ENCODE measurements at regions not wholly inside any gene's neighbourhood (a gene's known extent, or its start where the extent isn't known, plus 50 kb on each side); places are given as distances from the start of the nearest gene placed in this dataset.

DNA sequence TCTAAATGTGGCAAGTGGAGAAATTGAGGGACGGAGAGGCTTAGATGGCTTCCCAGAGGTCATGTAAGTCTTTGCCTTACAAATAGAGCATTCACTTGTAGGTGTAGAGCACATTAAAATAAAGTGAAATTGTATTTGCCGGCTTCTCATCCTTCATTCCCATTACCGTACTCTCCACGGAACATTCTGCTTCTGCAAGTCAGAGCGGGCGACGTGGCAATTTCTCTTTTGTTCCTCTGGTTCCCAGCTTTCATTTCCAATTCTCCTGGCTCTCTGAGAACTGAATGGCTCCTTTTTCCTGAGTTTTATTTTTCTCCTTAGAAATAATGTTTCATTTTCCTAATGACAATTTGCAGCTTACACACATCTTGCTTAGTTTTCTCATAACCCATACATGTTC lies 51.3 kb upstream of the PFKP start:
- no peak for DNase-seq

DNA sequence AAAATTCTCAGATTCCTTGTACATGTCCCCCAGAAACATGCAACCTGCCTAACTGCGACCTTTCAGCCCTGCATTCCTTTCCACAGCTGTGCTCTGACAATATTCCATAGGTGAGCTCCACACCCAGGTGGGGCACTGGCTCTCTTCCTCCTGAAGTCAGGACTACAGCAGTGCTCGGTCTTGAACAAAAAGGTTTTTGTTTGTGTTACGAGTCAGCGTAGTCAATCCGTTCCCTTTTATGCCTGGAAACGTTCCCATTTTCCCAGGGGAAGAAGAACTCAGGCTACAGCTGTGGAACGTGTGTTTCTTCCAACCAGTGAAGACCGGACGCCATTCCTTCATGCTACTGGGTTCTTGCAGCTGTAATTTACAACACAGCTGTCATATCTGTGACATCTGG lies 52.4 kb upstream of the PFKP start:
- DNase-seq, result no peak

DNA sequence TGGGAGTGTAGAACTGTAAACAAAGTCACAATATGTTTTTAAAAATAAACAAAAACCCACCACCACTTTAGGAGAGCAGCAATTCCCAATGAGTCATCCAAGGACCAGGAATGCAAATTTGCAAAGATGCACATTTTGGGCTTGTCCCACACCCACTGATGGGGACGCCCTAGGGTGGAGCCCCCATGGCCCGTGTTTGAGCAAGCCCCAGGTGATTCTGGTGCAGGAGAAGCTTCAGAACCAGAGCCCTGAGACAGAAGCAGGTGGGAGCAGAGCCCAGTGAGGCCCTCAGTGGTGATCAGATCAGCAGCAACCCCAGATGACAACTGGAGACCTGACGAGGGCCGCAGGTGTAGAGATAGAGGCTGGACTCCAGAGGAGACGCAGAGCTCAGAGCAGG lies 55.1 kb upstream of the PFKP start:
- no peak for DNase-seq

DNA sequence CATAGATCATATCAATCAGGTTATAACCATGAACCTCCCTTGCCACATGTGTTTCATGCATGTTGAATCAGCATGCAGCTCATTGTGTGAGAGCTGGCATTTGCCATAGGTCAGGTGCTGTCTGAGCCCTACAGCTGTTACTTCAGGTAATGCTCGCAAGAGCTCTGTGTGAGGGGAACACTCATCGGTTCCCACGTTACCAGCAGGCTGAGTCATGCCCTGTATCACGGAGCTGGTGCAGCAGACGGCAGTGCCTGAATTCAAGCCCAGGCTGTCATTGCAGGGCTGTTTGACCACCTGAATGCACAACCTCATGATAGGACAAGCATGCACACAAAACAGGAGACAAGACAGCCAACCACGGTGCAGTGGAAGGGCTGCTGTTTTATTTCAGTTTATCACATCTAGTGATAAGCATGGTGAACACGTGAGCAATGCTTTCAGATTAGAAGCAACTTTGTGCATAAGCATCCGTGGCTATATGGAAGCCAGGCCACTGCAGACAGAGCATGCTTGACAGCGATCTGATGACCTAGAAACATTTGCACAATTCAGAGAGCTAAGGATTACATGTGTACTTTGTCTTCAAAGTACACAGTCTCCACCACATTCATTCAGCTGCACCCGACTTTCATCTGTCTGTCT lies 56.4 kb upstream of the PFKP start:
- DNase-seq, result no peak

DNA sequence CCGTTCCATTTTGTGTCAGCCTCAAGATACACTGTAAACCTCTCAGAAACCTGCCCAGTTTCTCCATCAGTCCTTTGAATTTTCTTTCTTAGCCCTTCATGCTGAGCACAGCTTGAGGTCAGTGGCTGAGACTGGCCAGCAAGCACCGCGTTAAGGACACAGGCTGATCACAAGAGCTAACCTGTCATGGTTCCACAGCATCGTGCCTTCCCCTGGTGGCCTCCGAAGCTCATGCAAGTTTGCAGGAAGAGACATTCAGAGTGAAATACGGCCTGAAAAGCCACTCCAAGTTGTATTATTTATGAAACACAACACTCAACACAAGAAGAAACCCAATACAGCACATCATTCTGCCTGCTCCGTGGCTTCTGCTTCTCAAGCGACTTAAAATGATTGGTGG lies 57.0 kb upstream of the PFKP start:
- no peak for DNase-seq

DNA sequence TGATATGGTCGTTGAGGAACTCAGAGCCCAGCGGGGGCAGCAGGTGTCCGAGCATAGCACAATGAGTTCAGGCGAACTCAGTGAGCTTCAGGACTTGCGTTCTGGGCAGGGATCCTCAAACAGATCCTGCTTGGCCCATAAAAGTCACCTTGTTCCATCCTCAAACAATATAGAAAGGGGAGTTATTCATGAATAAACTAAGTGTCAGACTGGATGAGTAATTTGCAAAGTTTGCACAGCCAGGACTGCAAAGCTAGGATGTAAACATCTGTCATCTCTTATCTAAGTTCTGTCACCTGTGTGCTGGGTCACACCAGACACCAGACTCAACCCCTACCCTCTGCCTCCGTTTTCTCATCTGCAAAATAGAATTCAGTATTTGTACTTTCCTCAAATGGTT lies 58.0 kb upstream of the PFKP start:
- DNase-seq, result no peak

DNA sequence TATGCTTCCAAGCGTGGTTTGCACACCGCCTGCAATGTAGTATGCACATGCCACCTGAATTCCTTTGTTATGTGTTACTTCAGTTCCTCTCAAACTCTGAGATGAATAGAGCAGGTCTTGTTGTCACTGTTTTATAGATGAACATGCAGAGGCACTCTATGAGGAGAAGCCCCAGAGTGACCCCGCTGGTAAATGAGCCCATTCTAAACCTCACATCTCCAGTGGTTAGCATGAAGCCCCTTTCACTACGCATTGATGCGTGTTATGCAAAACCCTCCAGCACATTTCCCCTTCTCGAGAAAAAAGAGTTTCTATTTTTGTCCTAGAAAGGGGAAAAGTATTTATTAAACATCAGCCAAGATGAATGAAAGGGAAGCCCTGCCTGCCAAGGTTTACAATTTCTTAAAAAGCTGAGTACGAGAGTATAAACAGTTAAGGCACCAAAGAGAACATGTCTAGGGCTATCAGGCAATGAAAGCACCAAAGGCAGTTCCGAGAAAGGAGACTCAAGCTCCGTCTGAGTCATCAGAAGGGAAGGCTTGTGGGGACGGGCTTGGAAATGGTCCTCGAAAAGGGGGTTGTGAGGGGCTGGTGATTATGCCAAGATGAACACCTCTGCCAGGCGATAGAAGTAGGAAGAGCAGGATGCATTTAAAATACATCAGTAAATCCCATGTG lies 58.7 kb upstream of the PFKP start:
- DNase-seq, result no peak

DNA sequence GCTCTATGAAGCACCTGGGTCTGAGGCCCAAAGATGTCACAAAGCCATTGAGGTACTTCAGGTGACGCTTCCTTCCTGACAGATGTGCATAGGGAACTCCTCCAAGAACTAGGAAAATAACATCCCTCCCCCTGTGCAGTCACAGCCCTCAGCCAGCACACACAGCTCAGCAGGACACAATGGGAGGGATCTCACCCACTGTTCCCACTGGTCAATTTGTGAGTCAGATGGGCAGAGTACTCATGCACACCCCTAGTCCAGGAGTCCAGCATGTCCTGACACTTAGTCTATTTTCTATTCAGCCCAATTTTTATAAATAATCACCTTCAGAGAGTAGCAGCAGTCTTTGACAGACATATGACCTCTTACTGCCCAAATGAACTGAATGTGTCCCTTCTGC lies 60.7 kb upstream of the PFKP start:
- DNase-seq, result no peak

DNA sequence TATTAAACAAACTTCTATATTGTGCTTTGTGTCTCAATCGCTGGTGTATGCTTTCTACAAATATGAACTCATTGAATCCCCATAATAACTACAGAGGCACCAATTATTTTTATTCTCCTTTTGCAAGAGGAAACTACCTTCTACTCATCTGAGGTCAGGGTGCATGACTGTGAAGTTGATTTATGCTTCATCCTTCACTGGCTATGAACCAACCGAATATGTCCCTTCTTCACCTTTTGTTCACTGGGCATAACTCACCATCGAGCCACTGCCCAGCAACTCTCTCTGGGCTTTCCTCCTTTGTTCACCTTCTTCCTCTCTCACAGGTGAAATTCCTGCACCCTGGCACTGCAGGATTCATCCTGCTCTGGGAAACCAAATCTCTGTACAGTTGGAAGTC lies 61.3 kb upstream of the PFKP start:
- DNase-seq, result no peak

DNA sequence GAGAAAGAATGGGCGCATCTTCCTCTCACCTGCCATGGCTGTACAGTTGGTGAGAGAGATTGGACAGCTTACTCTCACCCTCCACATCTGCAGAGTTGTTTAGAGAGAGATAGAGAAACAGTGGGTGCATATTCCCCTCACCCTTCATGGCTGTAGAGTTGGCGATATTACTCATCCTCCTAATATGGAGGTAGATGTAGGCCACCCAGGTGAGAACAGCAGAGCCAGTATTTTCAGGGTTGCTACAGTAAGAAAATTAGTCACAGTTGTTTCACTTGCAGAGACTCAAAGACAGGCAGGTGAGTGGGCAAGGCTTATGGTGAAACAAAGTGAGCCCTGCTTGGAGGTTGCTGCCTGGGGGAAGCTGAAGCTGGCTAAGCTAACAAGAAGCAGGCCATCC lies 65.0 kb upstream of the PFKP start:
- no peak for DNase-seq

DNA sequence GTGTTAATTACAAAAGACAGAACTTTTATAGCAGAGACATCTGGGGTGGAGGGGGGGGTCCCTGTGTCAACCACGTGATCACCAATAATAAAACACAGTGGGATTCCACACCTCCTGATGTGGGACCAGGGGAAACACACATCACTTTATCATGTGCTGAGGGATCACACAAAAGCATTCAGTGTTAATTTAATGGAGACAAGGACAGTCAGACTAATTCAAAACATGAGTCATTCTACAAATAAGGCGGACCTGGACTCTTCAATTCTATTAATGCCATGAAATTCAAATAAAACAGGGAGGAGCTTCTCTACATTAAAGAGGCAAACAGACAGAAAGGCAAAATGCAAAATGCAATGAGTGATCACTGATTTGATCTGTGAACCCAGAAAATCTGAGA lies 67.3 kb upstream of the PFKP start:
- DNase-seq, result no peak

DNA sequence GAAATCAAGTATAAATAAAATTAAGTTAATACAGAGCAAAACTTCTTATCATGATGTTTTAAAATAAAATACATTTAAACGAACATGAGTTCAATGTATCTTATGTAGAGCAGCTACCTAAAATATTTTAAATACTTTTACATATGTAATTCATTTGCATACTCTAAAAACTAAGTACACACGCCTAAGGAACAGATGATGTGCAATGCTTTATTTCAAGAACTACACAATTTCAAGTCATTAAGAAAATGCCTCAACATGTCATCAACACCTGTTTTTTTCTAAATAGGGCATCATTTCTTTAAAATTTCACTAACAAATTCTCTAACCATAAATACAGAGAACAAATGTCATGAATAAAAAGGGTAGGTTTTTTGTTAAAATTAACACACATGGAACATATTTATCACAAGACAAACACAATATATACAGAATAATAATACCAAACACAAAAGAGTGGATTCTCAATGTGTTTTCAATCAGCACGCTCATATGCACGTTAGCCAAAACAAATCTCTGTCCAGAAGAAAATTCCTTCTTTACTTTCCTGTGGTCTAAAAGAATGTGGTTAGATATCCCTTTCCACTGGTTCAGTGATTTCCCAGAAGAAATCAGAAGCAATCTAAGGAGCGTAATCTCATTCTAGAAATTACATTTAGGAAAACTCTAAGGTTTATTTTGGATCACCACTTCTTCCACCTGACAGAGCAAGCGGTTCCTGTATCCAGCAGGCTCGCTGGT lies 73.0 kb upstream of the PFKP start:
- no peak for DNase-seq

DNA sequence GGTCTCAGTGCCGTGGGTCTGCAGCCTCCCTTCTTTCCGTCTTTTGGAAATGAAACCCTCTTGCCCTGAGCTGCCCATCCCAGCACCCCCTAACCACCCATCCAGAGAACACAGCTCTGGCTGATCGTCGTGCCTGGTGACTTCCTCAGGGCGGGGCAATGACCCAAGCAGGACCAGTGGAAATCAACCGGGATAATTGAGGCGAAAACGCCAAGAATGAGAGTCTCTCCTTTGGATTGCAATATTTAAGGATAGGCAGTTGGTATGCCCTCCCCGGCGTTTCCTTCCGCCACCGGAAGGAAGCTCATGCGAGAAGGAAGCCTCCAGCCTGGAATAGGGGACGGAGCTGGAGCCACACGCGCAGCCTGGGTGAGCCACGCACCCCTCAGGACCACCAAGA lies 73.7 kb upstream of the PFKP start:
- DNase-seq, result no peak

DNA sequence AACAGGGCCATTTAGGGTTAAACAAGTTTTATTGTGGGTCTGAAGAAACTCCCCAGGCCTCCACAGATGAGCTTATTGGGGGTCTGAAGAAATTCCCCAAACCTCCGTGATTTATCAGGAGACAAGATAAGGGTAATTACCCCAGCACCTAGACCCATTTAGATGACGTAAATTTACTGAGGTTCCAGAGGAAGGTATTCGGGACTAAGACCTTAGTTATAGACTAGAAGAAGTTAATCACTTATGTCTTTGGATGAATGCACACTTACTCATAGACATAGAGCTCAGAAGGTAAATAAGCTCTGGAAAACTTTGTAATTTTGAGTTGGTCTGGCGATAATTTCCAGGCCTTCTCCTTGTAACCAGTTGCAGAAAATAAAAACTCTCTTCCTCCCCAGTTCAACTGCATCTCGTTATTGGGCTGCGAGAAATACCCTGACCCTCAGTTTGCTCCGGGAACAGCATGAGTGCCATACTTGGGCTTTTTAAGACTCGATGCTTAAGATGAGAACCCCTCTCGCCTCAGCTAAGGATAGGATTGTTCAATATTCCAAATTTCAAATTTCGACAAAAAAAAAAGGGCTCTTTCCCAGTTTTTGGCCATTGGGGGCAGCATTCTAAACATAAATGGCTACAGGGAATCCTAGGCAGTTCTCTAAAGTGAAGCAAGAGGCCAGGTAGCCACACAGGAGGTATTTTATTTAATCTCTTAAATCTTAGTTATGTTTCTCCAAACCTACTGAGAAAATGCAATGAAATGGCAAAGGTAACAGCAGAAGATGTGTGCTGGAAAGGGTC lies 74.7 kb upstream of the PFKP start:
- no peak for DNase-seq

DNA sequence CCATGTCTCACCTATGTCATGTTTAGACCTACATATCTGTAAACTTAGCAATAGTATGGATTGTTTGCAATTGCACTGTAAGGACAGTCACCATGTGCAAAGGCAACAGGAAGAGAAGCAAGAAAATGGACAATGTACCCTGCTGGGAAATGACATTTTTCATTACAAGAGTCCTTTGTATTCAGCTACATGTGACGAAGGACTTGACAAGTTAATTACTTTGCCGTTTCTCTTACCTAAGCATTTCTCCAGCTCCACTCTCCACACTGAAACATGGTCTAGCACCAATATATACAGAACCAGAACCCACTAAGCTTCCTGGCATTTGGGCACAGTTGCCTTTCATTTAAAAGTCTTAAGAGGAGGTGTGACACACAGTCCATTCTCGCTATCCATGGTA lies 76.6 kb upstream of the PFKP start:
- DNase-seq, result no peak

DNA sequence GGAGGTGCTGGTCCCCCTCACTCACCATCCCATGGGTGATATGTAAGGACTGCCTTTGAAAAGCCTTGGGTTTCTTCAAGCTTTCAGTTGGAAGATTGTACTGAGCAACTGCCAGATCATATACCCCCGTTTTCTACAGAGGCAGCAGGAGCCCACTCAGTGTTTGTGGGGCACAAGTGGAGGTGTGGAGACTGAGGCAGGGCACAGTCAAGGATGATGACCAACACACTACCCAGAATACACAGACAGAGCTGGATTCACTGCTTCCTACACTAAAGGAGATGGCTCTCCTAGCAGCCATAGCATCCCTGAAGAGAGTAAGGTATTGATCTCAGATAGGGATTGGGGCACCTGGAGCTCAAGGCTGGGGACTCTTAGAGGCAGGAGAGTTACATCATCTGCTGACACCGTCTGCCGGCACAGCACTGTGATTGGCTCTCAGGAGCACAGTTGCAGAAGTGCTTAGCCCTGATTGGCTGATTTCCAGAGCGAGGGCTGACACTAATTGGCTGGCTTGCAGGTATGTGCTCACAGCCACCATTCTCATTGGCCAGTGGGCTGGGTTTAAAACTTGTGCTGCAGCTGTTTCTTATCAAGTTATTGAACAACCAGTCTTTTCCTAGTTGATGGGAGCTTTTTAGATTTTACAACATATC lies 77.9 kb upstream of the PFKP start:
- no peak for DNase-seq

DNA sequence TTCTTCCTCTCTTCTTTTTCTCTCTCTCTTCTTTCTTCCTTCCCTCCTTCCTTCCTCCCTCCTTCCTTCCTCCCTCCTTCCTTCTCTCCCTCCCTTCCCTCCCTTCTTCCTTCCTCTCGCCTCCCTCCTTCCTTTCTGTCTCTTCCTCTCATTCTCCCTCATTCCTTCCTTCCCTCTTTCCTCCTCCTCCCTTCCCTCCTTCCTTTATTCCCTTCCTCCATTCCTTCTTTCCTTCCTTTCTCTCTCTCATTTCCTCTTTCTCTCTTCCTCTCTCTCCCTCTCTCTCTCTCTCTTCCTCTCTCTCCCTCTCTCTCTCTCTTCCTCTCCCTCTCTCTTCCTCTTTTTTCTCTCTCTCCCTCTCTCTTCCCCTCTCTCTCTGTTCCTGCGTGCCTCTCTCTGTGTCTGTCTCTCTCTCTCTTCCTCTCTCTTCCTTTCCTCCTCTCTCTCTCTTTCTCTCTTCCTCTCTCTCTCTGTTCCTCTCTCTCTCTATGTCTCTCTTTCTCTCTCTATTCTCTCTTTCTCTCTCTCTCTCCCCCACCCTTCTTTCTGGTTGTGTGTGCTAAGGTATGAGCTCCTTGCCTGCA lies 80.1 kb upstream of the PFKP start:
- DNase-seq, result no peak

DNA sequence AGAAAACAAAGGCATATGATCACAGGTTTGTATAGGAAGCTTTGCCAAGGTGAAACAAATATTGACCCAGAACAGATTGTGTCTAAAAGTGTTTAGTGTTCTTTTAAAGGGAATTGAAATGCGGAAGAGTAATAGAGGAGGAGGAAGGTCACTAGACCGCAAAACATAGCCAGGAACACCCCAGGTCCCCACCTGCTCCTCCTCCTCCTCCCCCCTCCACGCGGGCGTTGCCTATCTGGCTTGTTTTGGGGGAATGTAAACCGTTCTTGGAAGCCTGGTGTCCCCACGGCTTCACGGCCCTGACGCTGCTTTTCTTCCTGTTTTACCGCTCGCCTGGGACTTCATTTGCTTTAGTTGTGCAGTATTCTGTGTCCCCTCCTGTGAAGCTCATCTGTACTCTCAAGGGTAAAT lies 81.0 kb upstream of the PFKP start:
- no peak for DNase-seq

DNA sequence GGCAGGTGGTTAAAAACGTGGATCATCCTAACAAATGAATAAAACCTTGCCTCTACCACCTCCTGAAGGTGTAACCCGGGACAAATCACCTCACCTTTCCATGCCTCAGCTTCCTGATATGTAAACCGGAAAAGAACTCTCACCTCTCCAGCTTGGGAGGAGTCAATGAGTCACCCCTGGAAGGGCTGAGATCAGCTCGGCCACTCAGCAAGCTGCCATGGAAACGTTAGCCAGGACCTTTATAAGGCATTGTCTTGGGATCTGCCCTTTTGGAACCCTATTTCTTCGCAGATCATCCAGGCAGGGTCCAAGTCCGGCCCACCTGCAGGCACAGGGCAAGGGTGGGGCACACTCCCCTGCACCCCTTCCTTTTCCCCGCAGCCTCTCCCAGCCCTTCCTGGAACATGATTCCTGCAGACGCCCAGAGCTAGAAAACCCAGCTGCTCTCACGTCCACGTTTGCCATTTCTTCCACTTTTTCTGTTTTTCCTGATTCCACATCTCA lies 81.6 kb upstream of the PFKP start:
- DNase-seq, result no peak

DNA sequence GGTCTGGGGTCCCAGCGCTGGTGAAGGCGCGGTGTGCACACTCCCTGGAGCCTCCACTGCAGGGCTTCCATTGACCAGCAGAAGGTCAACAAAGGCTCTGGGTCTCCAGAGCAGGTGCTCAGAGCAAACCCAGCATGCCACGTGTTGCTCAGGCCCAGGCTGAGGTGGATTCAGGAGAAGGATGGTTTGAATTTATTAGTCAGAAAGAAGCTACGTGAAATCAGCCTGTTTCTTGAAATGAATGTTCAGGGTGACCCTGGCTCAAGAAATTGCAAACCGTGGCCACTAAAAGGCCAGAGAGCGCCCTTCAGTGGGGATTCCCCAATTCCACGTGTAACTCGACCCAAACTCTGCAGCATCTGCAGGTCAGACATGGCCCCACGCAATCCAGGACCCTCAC lies 82.7 kb upstream of the PFKP start:
- DNase-seq, result no peak

DNA sequence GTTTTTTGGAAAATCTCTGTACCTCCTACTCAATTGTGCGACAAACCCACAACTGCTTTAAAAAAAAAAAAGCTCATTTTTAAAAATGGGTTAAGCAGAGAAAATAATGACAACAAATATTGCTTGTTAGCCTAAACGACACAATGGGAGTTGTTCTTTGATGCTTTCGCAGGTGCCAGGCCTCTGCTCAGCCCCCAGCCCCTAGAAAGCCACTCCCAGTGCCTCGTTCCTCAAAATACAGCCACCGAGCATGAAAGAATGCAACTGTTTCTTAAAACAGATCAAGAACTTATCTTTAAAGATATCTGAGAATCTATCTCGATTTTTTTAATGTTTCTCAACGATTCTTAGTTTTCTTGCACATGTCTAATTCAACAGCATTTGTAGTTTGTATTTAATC lies 85.2 kb upstream of the PFKP start:
- no peak for DNase-seq

DNA sequence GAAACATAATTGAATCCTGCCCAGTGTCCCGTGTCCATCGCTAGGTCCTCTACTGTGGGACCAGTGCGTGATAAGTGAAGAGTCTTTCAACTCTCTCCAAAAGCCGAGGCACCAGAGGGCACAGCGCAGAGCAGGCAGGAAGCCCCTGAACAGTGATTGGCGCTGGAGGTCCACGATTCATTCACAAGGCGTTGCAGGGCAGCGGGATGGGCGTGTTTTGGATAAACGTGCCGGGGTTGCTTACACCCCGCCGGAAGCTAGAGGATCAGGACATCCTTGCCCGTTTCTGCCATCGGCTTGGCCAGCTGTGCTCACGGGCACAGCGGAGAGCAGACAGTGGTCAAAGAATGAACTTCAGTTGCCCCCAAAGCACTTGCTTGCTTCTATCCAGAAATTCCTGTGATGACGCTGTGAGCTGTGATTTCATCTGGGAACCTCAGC lies 86.0 kb upstream of the PFKP start:
- no peak for DNase-seq

Data from activated T-cell treated with anti-CD3 and anti-CD28 coated beads for 4 hours (primary cell).